ENCODE measurements at regions not wholly inside any gene's neighbourhood (a gene's known extent, or its start where the extent isn't known, plus 50 kb on each side); places are given as distances from the start of the nearest gene placed in this dataset.
A peak's percentile ranks its signal among the peaks of the same experiment; 100 is the strongest.

DNA sequence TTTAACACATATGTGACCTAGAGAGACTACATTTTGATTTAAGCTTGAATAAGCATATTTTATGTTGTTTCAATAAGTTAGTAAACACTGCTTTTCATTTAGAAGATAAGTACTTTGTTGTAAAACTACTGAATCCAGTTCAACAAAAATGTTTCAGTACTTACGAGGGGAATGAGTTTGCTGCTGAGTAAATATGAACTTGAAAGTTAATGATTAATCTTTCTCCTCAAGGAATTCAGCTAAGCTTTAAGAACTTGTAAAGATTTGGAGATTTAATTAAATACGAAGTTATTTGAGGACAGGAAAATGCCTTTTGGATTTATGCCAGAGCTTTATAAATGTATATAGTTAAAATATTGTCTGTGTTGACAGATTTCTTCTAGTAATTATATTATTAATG, 933.0 kb upstream of the LCORL start:
- DNase-seq (ENCODE audit: low read depth) = no peak

DNA sequence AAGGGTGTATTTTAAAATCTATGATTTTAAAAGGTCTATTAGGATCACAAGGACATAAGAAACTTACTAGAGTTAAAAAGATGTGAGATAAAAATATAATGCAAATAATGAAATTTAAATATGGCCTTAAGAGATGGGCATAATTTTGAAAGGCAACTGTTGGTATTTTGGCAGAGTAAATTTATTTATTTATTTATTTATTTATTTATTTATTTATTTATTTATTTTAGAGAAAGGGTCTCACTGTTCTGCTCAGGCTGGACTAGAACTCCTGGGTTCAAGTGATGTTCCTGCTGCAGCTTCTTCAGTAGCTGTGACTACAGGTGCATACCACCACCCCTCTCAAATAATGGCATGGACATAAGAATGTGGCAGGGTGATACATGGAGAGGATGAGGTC, 932.1 kb upstream of the LCORL start:
- no peak for DNase-seq (ENCODE audit: low read depth)

DNA sequence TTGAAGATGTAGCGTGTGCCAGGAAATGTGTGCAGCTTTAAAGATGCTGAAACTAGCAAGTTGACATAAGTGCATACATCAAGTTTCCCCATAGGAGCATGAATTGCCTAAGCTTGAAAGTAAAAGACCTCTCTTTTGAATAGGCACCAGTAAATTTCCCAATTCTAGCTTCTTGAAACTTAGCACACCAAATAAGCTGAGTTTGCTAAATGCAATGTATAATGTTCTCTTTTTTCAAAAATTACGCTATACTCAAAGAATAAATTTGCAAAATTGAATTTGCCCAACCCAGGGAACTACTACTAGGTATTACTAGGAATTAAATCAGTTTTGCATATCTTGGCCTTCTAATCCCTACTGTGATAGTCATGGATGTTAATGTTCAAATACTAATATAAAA, 923.9 kb upstream of the LCORL start:
- no peak for DNase-seq (ENCODE audit: low read depth)

DNA sequence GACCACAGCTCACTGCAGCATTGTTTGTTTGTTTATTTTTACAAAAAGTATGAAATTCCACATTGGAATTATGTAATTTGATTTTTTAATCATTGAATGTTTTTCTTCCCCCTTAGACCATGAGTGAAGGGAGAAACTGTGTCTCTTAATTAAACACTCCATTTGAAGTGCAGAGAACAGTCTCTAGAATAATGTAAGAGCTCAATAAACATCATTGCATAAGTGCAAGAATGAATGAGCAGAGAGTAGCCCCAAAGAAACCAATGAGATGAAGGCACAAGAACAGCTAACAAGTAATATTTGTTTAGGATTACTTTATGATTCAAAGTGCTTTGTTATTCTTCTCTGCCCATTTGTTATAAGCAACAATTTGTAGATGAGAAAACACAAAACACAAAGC, 921.3 kb upstream of the LCORL start:
- DNase-seq (ENCODE audit: low read depth) = no peak

DNA sequence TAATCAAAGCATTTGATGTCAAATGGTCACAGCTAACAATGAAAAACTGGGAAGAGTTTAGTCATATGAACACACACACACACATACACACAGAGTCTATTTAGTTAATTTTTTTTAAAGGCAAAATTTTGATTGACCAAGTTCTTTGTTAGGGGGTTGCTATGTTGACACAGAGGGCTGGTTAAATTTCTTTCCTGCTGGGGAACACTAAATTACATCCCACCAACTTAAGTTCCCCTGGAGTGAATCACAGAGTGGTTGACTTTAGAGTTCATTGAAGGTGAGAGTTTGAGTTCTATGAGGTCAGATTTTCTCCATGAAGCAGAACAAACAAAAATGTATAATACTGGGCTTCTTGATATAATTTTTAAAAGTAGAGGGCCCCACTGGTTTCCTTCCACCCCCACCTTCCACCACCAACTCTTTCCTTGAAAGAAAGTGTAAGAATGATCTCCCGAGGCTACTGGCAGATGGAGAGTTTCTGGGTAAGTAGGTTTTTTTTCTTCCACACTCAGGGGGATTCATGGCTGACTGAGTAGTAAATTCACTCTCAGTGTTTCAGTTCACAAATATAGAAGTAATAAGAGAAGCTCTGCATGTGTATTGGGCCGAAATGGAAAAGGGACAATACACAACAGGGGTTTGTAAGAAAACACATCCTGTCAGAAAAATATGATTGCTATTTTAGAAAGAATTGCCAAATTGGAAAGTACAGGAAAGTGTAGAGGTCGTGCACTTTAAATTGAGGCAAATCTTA, 917.0 kb upstream of the LCORL start:
- DNase-seq (ENCODE audit: low read depth) = peak; percentile 11

DNA sequence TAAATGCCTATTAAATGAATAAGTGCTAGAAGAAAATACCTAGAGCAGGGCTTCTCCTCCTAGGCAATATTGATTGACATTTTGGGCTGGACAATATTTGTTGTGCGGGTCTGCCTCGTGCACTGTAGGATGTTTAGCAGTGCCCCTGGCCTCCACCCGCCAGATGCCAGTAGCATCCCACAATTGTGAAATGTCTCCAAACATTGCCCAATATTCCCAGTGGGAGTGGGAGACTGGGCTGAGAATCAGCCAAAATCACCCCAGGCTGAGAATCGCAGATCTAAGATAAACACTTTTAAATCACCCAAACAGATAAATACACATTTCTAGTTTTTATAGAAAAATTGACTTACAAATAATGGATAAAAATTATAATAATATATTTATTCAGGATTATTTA, 916.2 kb upstream of the LCORL start:
- no peak for DNase-seq (ENCODE audit: low read depth)

DNA sequence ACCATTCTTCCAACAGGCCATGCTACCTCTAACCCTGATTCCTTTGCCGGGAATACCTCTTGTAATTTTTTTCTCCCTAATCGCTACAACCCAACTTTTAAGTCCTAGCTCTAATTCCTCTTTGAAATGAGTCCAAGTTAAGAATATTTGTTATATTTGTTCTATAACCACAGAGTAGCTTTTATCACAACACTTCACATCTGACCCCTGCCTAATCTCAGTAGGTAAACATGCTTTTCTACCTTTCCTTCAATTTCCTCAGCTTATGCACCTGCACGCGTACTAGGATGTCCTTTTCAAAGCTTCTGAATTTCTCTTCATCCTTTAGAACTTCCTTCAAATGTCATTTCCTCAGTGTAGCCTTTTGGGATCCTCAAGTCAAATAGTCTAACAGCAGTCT, 915.5 kb upstream of the LCORL start:
- no peak for DNase-seq (ENCODE audit: low read depth)

DNA sequence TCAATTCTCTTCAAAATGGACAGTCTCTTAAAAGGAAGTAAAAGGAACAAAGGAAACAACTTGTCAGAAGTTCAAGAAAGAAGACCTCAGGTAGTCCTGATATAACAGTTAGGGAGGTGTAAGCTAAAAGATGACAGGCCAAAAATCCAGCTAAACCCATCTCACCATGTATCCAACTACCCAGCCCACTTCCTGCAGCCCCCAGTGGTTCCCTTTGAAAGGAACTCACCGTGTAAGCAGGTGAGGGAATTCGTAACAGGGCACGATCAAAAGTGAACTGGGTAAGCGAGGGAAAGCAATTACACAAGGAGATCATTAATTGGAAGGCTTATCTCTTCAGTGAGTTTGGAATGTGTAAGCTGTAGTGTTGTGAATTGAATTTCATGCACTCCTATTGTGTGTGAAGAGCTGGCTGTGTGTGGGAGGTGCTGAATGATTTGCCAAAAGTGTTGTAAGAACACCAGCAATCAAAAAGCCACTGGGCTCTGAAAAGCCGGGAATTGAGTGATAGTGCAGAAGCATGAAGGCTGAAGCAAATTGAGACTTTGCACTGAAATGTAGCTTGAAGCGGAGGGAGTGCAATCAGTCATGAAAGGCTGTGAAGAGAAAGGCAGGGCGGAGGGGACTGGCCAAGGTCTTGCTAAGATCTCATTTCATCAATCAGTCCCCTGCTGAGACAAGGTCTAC, 914.2 kb upstream of the LCORL start:
- no peak for DNase-seq (ENCODE audit: low read depth)

DNA sequence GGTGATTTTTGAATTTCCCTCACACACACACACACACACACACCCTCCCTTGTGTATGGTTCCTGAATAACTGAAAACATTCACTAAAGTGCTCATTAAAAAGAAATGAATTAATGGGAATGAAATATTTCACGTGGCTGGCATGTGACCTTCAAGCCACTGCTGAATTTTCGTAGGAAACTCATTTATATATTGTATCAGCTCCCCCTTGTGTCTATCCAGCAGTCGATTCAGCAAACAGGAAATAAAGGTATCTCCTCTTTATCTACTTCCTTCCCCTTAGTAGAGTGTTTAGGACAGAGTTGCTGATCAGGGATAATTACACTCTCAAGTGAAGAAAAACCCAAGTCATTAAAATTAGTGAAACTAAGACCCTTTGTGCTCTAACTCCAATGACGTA, 912.6 kb upstream of the LCORL start:
- no peak for DNase-seq (ENCODE audit: low read depth)

DNA sequence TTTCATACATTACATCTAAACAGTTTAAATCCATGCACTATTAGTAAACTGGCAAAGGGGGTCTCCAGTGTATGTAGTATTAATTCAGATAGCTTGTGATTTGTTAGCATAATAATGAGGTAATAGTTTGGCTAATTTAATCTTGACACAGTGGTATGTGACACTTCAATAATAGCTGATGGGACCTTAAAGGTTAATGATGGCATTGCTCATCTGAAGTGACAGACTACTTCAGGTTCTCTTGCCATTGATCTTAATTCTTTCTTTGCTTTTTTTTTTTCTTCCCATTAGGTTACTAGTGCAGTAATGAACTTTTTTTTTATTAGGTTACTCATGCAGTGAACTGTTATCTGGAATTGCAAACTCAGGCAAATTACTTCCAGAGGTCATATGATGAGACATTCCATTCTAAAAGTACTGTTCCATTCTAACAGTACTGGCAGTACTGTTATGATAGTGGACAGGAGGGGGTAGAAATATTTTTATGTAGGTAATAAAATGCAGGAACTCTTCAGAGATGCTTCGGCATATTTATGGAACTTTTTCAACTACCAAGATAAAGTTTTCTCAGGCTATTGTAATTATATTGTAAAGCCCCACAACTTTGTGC, 911.3 kb upstream of the LCORL start:
- no peak for DNase-seq (ENCODE audit: low read depth)

DNA sequence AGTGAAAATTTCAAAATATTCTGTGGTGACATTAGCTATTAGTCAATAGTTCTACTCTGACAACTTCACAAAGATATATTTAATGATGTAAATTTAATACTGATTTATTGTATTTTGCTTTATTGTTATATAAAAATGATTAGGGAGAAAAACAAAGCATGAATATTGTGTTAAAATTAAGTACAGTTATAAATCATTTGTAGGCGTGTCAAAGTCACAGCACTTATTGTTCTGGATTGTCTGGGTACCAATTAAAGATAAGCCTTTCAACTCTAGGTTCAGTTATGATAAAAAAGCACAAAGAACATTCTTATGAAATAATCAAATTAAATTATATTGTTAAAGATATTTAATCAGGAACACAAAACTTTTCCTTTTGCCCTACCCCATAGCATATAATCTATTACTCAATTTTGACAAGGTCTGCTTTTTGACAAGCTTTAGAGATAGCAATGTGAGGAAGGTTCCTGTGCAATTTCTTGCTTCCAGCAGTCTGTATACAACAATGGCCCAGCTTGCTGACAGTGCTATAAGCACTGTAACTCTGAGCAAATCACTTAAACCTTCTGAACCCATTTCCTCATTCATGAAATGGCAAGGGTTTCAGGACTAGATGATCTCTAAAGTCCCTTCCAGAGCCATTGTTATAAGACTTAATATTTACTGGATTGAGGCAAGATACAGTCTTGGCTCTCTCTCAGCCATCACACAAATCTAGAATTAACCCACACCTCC, 910.3 kb upstream of the LCORL start:
- no peak for DNase-seq (ENCODE audit: low read depth)

DNA sequence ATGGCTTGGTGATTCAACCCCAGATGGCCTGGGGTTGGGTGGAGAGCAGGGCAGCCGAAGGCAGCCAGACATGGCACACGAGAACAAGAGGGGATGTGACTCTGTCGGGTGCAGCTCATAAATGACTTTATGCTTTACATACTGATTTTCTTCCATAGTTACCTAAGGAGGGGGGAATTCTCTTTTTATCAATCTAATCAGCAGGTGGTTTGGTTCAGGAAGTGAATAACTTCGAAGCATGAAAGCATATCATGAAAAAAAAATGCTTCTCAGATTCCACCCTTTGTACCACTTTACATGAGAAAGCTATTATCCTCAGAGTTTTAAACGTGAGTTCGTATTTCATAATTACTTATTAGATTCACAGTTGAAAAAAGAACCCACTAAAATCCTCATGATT, 908.9 kb upstream of the LCORL start:
- no peak for DNase-seq (ENCODE audit: low read depth)

DNA sequence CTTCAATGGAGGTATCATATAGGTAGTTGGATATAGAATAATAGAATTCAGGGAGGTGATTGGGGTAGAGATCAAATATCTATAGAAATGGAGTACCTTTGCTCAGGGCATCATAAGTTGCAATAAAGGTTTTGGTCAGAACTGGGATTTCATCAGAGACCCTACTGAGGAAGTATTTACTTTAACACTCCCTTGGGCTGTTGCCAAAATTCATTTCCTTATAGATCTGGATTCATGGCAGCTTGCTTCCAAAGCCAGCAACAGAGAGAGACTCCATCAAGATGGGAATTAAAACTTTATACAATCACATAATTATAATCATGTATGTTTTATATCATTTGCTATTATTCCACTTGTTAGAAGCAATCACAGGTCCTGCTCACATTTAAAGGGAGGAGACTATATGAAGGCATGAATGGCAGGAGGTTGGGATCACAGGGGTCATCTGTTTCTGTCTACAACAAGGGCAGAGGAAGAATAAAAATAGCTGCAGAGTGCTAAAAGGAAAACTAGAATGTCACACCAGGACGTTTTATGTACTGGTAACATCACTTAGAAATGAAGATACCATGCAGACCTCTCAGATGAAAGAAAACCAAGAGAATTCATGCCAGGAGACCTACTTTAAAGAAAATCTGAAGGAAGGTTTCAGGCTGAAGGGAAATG, 902.1 kb upstream of the LCORL start:
- DNase-seq (ENCODE audit: low read depth) = no peak

DNA sequence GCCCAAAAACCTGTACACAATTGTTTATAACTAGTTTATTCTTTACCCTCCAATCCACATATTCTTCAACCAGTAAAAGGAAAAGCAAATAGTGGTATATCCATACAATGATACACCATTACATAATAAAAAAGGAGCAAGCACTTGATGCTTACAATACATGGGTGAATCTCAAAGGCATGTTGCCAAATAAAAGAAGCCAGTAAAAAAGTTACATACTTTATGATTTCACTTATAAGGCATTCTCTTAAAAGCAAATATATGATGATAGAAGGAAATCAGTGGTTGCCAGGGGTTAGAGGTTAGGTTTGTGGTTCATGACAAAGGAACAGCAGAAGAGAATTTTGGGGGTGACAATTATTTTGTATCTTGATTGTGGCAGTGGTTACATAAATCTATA, 896.1 kb upstream of the LCORL start:
- DNase-seq (ENCODE audit: low read depth) = peak; percentile 60

DNA sequence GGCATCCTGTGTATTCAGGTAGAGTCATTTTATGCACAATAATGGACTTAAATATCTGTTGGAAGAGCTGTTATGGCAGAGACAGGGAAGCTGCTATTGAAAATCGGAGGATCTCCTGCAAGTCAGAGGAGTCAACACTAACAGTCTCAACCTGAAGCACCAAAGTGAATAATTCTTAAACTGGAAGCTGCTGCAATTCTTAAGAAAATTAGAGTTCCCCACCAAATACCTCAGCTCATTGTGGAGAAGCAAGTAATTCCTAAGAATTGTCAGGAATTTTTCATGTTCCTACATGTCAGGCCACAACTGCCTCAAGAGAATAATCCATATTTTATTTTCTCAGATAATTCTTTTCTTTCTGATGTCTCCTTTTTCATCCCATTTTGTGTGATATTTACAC, 892.6 kb upstream of the LCORL start:
- no peak for DNase-seq (ENCODE audit: low read depth)

DNA sequence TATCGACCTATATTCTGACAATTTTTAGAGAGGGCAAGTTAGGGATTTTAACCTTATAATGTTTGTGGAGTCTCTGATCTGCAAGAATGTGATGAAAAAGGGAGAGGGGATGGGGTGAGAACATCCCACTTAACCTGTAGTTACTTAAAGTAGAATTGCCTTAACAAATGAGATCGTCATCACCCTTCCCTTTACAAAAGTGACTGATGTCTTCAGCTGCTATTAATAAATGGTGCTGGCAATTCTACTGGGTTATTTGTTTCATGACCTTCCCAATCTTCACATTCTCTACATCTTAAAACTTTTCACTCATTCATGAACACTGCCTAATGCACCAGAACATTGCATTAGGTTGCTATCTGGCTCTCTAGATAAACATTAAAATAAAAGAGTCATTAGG, 873.4 kb upstream of the LCORL start:
- no peak for DNase-seq (ENCODE audit: low read depth)

DNA sequence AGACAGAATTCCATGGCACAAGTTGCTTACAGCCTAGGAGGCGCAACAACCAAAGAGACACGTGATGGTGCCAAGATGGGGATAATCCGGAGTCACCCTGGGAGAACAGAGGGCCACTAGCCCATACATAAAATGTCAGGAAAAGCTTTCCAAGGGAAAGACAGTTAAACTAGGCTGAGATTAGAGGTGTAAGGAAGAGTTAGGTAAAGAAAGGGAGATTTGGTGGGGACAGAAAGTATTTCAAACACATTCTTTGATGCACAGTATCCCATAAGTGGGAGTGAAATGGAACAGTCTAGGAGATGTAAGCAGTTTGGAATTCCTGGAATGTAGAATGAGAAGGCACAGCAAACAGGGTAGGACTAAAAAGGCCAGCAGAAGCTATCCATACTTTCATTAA, 860.9 kb upstream of the LCORL start:
- peak; percentile 62 for DNase-seq (ENCODE audit: low read depth)

DNA sequence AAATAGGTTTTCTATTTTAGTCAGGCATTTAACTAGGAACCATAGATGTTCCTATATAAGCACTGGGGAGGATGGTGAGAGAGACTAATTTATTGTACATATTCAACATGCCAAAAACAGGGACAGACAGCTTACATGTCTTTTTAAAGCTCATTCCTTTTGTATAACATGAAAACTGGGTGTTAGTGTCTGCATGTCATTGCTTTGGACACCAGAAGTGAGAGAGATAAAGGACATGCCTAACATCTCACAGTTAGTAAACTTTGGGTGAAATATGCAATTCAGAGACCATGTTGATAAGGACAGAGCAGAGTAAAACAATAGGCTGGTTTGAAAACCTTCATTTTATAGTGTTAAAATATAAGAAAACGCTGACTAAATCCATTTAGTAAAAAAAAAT, 860.0 kb upstream of the LCORL start:
- no peak for DNase-seq (ENCODE audit: low read depth)

DNA sequence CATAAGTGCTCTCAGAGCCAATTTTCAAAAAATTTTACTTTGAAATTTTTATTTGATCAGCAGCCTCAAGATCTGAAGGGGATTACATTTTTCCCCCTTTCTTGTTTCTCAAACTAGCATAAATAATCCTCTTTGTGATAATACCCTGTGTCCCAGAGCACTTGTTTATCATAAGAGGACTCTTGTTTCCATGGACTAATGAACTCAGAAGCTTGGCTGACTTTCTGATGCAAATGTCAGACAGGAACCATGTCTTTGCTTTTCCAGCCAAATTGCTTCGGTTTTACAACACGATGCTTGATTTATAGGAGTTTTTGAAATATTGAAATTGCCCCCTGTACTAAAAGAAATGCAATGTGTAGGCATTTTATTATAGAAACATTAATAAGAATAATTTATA, 859.3 kb upstream of the LCORL start:
- DNase-seq (ENCODE audit: low read depth) = no peak

DNA sequence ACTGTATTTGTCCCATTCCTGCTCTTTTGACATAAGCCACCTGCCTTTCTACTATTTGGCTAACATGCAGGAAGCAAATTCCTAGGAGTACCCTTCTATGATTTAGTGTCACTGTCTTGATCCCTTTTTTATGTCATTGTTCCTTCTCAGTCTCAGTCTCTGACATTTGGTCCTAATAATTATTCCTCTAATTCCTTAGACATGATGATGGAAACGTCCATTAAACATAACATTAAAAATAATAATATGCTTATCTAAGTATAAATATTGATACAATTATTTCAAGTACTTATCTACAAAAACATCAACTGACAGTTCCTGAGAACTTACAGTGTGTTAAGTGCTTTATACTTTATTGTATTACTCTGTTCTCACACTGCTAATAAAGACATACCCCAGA, 857.0 kb upstream of the LCORL start:
- no peak for DNase-seq (ENCODE audit: low read depth)

DNA sequence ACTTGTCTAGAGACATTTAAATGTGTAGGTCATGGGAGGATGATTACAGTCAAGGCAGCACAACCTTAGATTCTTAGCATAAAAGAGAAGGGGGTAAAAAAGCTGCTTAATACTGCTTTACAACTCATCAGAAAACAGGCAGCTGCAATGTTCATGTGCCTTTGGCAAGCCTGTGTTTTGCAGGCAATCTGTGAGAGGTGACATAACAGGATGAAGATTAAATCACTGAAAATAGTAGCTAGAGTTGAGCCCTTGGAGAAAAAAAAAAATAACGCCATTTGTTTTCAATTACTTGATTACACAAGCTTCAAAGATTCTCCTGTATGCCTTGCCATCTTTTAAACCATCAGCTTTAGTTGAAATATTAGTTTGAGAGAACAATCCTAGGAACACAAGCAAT, 847.6 kb upstream of the LCORL start:
- no peak for DNase-seq (ENCODE audit: low read depth)

DNA sequence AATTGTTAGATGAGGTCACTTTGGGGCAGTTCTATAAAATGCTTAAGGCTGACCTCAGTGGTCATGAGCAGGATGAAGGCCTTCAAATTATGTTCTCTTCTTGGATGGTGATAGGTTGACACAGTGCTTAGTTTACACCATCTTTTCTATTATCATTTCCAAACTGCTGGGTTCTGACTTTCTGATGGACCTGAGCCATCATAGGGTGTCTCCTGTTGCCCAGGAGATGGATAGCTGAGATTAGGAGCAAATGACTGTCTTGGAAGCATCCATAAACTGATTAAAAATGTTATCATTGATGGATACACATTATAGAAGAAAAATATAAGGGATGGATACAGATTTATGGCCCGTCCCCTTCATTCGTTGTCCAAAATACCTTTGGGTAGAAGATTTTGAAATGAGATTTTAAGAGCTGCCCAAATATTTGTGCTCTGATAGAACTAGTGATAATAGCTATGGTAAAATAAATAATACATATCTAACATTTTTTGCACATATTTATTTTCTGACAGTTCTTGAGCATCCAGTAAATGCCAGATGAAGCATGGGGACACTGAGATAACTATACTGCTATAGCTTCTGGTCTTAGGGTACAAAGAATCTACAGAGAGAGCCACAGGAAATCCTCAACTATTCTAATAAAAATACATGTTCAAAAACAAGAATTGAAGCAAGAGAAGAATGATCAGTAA, 839.4 kb upstream of the LCORL start:
- no peak for DNase-seq (ENCODE audit: low read depth)

Data from iris pigment epithelial cell (primary cell).